ENCODE measurements at regions not wholly inside any gene's neighbourhood (a gene's known extent, or its start where the extent isn't known, plus 50 kb on each side); places are given as distances from the start of the nearest gene placed in this dataset.

- DNase-seq (ENCODE audit: extremely low spot score), result no peak
- H3K4me1 ChIP-seq (ENCODE audit: insufficient read depth), result no peaks in the 10 kb centered on the region
- no peaks in the 10 kb centered on the region for H3K36me3 ChIP-seq (ENCODE audit: insufficient read depth)
- H3K4me3 ChIP-seq (ENCODE audit: low read depth, low read length), result no peak overlapping the region
- H3K27ac ChIP-seq (ENCODE audit: low read depth), result no peak overlapping the region
Observed at GRCh38 chr5:113825176-113825575, 311.7 kb downstream of the YTHDC2 start.

GRCh38 chr5:113846941-113847340, 333.4 kb downstream of the YTHDC2 start:
- H3K4me3 ChIP-seq (ENCODE audit: low read depth, low read length), result no peak overlapping the region
- H3K36me3 ChIP-seq (ENCODE audit: insufficient read depth), result no peaks in the 10 kb centered on the region
- 72% methylated on average over 5 of the region's 5 CpGs for WGBS
- no peak overlapping the region for H3K27ac ChIP-seq (ENCODE audit: low read depth)
- no peaks in the 10 kb centered on the region for H3K4me1 ChIP-seq (ENCODE audit: insufficient read depth)
- no peak for DNase-seq (ENCODE audit: extremely low spot score)

GRCh38 chr5:113864437-113864836, 350.9 kb downstream of the YTHDC2 start:
- Histone ChIP-seq H3K27ac (ENCODE audit: low read depth) (no peak overlapping the region), H3K36me3 (ENCODE audit: insufficient read depth) (no peaks in the 10 kb centered on the region), H3K4me3 (ENCODE audit: low read depth, low read length) (no peak overlapping the region), H3K4me1 (ENCODE audit: insufficient read depth) (no peaks in the 10 kb centered on the region)
- DNase-seq (ENCODE audit: extremely low spot score), result no peak

- no peak for DNase-seq (ENCODE audit: extremely low spot score)
- Histone ChIP-seq H3K4me3 (ENCODE audit: low read depth, low read length) (no peak overlapping the region), H3K4me1 (ENCODE audit: insufficient read depth) (no peaks in the 10 kb centered on the region), H3K36me3 (ENCODE audit: insufficient read depth) (no peaks in the 10 kb centered on the region), H3K27ac (ENCODE audit: low read depth) (no peak overlapping the region)
Observed at GRCh38 chr5:113866763-113867162, 353.3 kb downstream of the YTHDC2 start.

GRCh38 chr5:113869611-113870010, 356.1 kb downstream of the YTHDC2 start:
- no peak overlapping the region for H3K4me3 ChIP-seq (ENCODE audit: low read depth, low read length)
- 94% methylated on average over 3 of the region's 3 CpGs for WGBS
- H3K36me3 ChIP-seq (ENCODE audit: insufficient read depth), result no peaks in the 10 kb centered on the region
- no peak overlapping the region for H3K27ac ChIP-seq (ENCODE audit: low read depth)
- DNase-seq (ENCODE audit: extremely low spot score), result no peak
- H3K4me1 ChIP-seq (ENCODE audit: insufficient read depth), result no peaks in the 10 kb centered on the region

- Histone ChIP-seq H3K27ac (ENCODE audit: low read depth) (no peak overlapping the region), H3K4me3 (ENCODE audit: low read depth, low read length) (no peak overlapping the region), H3K36me3 (ENCODE audit: insufficient read depth) (no peaks in the 10 kb centered on the region), H3K4me1 (ENCODE audit: insufficient read depth) (no peaks in the 10 kb centered on the region)
- 67% methylated on average over 4 of the region's 4 CpGs for WGBS
- no peak for DNase-seq (ENCODE audit: extremely low spot score)
Observed at GRCh38 chr5:113871972-113872371, 358.5 kb downstream of the YTHDC2 start.

- no peak overlapping the region for H3K4me3 ChIP-seq (ENCODE audit: low read depth, low read length)
- 63% methylated on average over 2 of the region's 2 CpGs for WGBS
- no peak overlapping the region for H3K27ac ChIP-seq (ENCODE audit: low read depth)
- DNase-seq (ENCODE audit: extremely low spot score), result no peak
- no peaks in the 10 kb centered on the region for H3K4me1 ChIP-seq (ENCODE audit: insufficient read depth)
- no peaks in the 10 kb centered on the region for H3K36me3 ChIP-seq (ENCODE audit: insufficient read depth)
Observed at GRCh38 chr5:113875096-113875495, 361.6 kb downstream of the YTHDC2 start.

- Histone ChIP-seq H3K4me3 (ENCODE audit: low read depth, low read length) (no peak overlapping the region), H3K36me3 (ENCODE audit: insufficient read depth) (no peaks in the 10 kb centered on the region), H3K27ac (ENCODE audit: low read depth) (no peak overlapping the region), H3K4me1 (ENCODE audit: insufficient read depth) (no peaks in the 10 kb centered on the region)
- WGBS, result 93% methylated on average over 4 of the region's 4 CpGs
- DNase-seq (ENCODE audit: extremely low spot score), result no peak
Observed at GRCh38 chr5:113891491-113891890, 378.0 kb downstream of the YTHDC2 start.

- Histone ChIP-seq H3K36me3 (ENCODE audit: insufficient read depth) (no peaks in the 10 kb centered on the region), H3K27ac (ENCODE audit: low read depth) (no peak overlapping the region), H3K4me1 (ENCODE audit: insufficient read depth) (no peaks in the 10 kb centered on the region), H3K4me3 (ENCODE audit: low read depth, low read length) (no peak overlapping the region)
- no peak for DNase-seq (ENCODE audit: extremely low spot score)
- WGBS, result 76% methylated on average over 3 of the region's 3 CpGs
Observed at GRCh38 chr5:113896789-113897188, 383.3 kb downstream of the YTHDC2 start.

- Histone ChIP-seq H3K4me1 (ENCODE audit: insufficient read depth) (no peaks in the 10 kb centered on the region), H3K4me3 (ENCODE audit: low read depth, low read length) (no peak overlapping the region), H3K36me3 (ENCODE audit: insufficient read depth) (no peaks in the 10 kb centered on the region), H3K27ac (ENCODE audit: low read depth) (no peak overlapping the region)
- DNase-seq (ENCODE audit: extremely low spot score), result no peak
- WGBS, result 78% methylated on average over 5 of the region's 5 CpGs
Observed at GRCh38 chr5:113897748-113898147, 384.3 kb downstream of the YTHDC2 start.

GRCh38 chr5:113900141-113900540, 386.6 kb downstream of the YTHDC2 start:
- H3K4me1 ChIP-seq (ENCODE audit: insufficient read depth), result no peaks in the 10 kb centered on the region
- DNase-seq (ENCODE audit: extremely low spot score), result no peak
- H3K36me3 ChIP-seq (ENCODE audit: insufficient read depth), result no peaks in the 10 kb centered on the region
- no peak overlapping the region for H3K27ac ChIP-seq (ENCODE audit: low read depth)
- H3K4me3 ChIP-seq (ENCODE audit: low read depth, low read length), result no peak overlapping the region

- Histone ChIP-seq H3K36me3 (ENCODE audit: insufficient read depth) (no peaks in the 10 kb centered on the region), H3K4me3 (ENCODE audit: low read depth, low read length) (no peak overlapping the region), H3K4me1 (ENCODE audit: insufficient read depth) (no peaks in the 10 kb centered on the region), H3K27ac (ENCODE audit: low read depth) (no peak overlapping the region)
- 85% methylated on average over 3 of the region's 3 CpGs for WGBS
- DNase-seq (ENCODE audit: extremely low spot score), result no peak
Observed at GRCh38 chr5:113900816-113901215, 387.3 kb downstream of the YTHDC2 start.

GRCh38 chr5:113901718-113902117, 388.2 kb downstream of the YTHDC2 start:
- no peaks in the 10 kb centered on the region for H3K4me1 ChIP-seq (ENCODE audit: insufficient read depth)
- no peaks in the 10 kb centered on the region for H3K36me3 ChIP-seq (ENCODE audit: insufficient read depth)
- no peak overlapping the region for H3K4me3 ChIP-seq (ENCODE audit: low read depth, low read length)
- DNase-seq (ENCODE audit: extremely low spot score), result no peak
- no peak overlapping the region for H3K27ac ChIP-seq (ENCODE audit: low read depth)
- WGBS, result 74% methylated on average over 1 of the region's 1 CpG

- Histone ChIP-seq H3K36me3 (ENCODE audit: insufficient read depth) (no peaks in the 10 kb centered on the region), H3K4me1 (ENCODE audit: insufficient read depth) (no peaks in the 10 kb centered on the region), H3K4me3 (ENCODE audit: low read depth, low read length) (no peak overlapping the region), H3K27ac (ENCODE audit: low read depth) (no peak overlapping the region)
- DNase-seq (ENCODE audit: extremely low spot score), result no peak
- 71% methylated on average over 2 of the region's 2 CpGs for WGBS
Observed at GRCh38 chr5:113902917-113903660, 389.6 kb downstream of the YTHDC2 start.

GRCh38 chr5:113909782-113910181, 396.3 kb downstream of the YTHDC2 start:
- Histone ChIP-seq H3K27ac (ENCODE audit: low read depth) (no peak overlapping the region), H3K4me3 (ENCODE audit: low read depth, low read length) (no peak overlapping the region), H3K4me1 (ENCODE audit: insufficient read depth) (no peaks in the 10 kb centered on the region), H3K36me3 (ENCODE audit: insufficient read depth) (no peaks in the 10 kb centered on the region)
- no peak for DNase-seq (ENCODE audit: extremely low spot score)
- WGBS, result 48% methylated on average over 6 of the region's 6 CpGs
